SK-N-SH (cell line): ENCODE measurements at regions not wholly inside any gene's neighbourhood (a gene's known extent, or its start where the extent isn't known, plus 50 kb on each side); places are given as distances from the start of the nearest gene placed in this dataset.
"Not testable (repeated sequence)": the region's sequence is repeated elsewhere in the genome, so short reads cannot be mapped to it uniquely, and the experiment has no call there.

ENCODE experiments used
- EZH2phosphoT487 ChIP-seq: fragments of 200-600 bp; sonication (generic); IDR thresholded peaks from 2 replicates; pipeline ENCODE4 v1.6.1; 2017; ENCODE audit warnings: low read depth, mixed run types, mild to moderate bottlenecking, antibody characterized with exemption, moderate library complexity, borderline replicate concordance
- NFIC ChIP-seq: IDR thresholded peaks from 2 replicates; pipeline ENCODE4 v1.4.0; 2012; ENCODE audit warnings: borderline replicate concordance
- POLR2AphosphoS5 ChIP-seq: IDR thresholded peaks from 2 replicates; pipeline ENCODE4 v1.6.1; 2012; ENCODE audit warnings: low read depth, low read length
- RCOR1 ChIP-seq: fragments of 150-350 bp; IDR thresholded peaks from 2 replicates; pipeline ENCODE4 v1.6.1; 2017; ENCODE audit warnings: antibody characterized with exemption, low read length
- SIN3A ChIP-seq: IDR thresholded peaks from 2 replicates; pipeline ENCODE4 v1.6.1; 2012; ENCODE audit warnings: low read depth, mild to moderate bottlenecking, low read length, moderate library complexity, borderline replicate concordance
- SMC3 ChIP-seq: IDR thresholded peaks from 2 replicates; pipeline ENCODE4 v1.6.1; 2012; ENCODE audit warnings: low read depth, low read length, improper control_type of control experiment
- TAF1 ChIP-seq: IDR thresholded peaks from 2 replicates; pipeline ENCODE4 v1.6.1; 2012; ENCODE audit warnings: low read depth, mild to moderate bottlenecking, low read length, moderate library complexity, borderline replicate concordance
- ZBTB33 ChIP-seq: IDR thresholded peaks from 2 replicates; pipeline ENCODE4 v1.4.0; 2012; ENCODE audit warnings: low read depth, borderline replicate concordance
- TF ChIP-seq, protein P1 (sequence below): fragments of 200-600 bp; sonication (generic); IDR thresholded peaks from 2 replicates; pipeline ENCODE4 v1.6.1; 2017; ENCODE audit warnings: antibody characterized with exemption, mild to moderate bottlenecking, moderate library complexity

- TF ChIP-seq ZBTB33, SMC3, SIN3A, POLR2AphosphoS5, RCOR1, NFIC, TAF1, EZH2phosphoT487: not testable (repeated sequence)
- TF ChIP-seq, protein P1, sequence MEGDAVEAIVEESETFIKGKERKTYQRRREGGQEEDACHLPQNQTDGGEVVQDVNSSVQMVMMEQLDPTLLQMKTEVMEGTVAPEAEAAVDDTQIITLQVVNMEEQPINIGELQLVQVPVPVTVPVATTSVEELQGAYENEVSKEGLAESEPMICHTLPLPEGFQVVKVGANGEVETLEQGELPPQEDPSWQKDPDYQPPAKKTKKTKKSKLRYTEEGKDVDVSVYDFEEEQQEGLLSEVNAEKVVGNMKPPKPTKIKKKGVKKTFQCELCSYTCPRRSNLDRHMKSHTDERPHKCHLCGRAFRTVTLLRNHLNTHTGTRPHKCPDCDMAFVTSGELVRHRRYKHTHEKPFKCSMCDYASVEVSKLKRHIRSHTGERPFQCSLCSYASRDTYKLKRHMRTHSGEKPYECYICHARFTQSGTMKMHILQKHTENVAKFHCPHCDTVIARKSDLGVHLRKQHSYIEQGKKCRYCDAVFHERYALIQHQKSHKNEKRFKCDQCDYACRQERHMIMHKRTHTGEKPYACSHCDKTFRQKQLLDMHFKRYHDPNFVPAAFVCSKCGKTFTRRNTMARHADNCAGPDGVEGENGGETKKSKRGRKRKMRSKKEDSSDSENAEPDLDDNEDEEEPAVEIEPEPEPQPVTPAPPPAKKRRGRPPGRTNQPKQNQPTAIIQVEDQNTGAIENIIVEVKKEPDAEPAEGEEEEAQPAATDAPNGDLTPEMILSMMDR, result not testable (repeated sequence)
These were observed 962.1 kb upstream of the DEFB115 start for GRCh38 chr20:30295396-30295795.
